Thyroid gland (tissue), 4 donors: ENCODE measurements at regions not wholly inside any gene's neighbourhood (a gene's known extent, or its start where the extent isn't known, plus 50 kb on each side); places are given as distances from the start of the nearest gene placed in this dataset.

Source experiments
- DNase-seq, 2 donors: peaks; one replicate each; pipeline ENCODE4 v3.0.0-alpha.2; 2019
- H3K27ac ChIP-seq, 3 donors: fragments of 200-600 bp; sonication (generic); 1 replicate in 2 of 3; 2 replicates in 1 of 3; pipeline ENCODE4 v1.5.1; 2016 to 2019; ENCODE audit warnings: mild to moderate bottlenecking in 1 of 3, moderate library complexity in 1 of 3
- H3K27me3 ChIP-seq: fragments of 200-600 bp; sonication (generic); one replicate; pipeline ENCODE4 v1.5.1; 2019
- H3K36me3 ChIP-seq, 2 donors: fragments of 200-600 bp; sonication (generic); one replicate each; pipeline ENCODE4 v1.5.1; 2016 to 2019
- H3K4me1 ChIP-seq, 2 donors: fragments of 200-600 bp; sonication (generic); one replicate each; pipeline ENCODE4 v1.5.1; 2017 to 2019
- H3K4me3 ChIP-seq, 3 donors: fragments of 200-600 bp; sonication (generic); replicated peaks in 1 of 3; 1 replicate in 2 of 3; 2 replicates in 1 of 3; pipeline ENCODE4 v1.5.1; 2016; ENCODE audit warnings: mild to moderate bottlenecking in 1 of 3
- H3K9me3 ChIP-seq: fragments of 200-600 bp; sonication (generic); one replicate; pipeline ENCODE4 v1.5.1; 2017
- POLR2A ChIP-seq, 2 donors: fragments of 450-650 bp; IDR thresholded peaks; one replicate each; pipeline ENCODE4 v1.6.1; 2017; ENCODE audit warnings: antibody characterized with exemption in 2 of 2, mild to moderate bottlenecking in 2 of 2, moderate library complexity in 1 of 2
- WGBS, 2 donors: methylation state at CpG; one replicate each; pipeline ENCODE4 v1.1.5; 2017; 5-methylcytosine and 5-hydroxymethylcytosine counted together
- intact Hi-C: fragments of 100-400 bp; cut with DNase I; formaldehyde crosslinking; loops from one replicate; pipeline ENCODE4 v1.15.1; 2023
- TF ChIP-seq, protein P1 (sequence below), 6 experiments: fragments of 200-600 bp in 3 of 6; fragments of 450-650 bp in 3 of 6; sonication (generic) in 3 of 6; IDR thresholded peaks; one replicate each; pipeline ENCODE4 v1.5.1; 2016 to 2019; ENCODE audit warnings: antibody characterized with exemption in 6 of 6, mild to moderate bottlenecking in 2 of 6, inconsistent platforms in 1 of 6, moderate library complexity in 1 of 6

DNA sequence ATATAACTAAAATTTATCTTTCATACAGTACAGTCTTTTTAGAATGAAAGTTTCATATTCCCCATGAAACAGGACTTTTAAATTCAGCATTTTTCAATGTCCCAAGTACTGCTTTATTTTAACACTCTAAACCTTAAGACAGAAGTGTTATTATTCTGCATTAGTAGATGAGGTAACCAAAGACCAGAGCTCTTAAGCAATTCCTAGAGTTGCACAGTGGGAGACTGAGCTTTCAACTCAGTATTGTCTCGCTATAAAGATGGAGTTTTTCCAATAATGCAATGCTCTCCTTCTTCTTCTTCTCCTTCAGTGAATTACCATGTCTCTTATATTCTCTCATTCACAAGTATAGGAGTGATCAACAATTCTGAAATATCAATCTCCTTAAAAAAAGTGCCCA, 479.7 kb downstream of the CETN3 start:
- 77 to 92% methylated on average over 1 of the region's 1 CpG for WGBS, 2 donors

DNA sequence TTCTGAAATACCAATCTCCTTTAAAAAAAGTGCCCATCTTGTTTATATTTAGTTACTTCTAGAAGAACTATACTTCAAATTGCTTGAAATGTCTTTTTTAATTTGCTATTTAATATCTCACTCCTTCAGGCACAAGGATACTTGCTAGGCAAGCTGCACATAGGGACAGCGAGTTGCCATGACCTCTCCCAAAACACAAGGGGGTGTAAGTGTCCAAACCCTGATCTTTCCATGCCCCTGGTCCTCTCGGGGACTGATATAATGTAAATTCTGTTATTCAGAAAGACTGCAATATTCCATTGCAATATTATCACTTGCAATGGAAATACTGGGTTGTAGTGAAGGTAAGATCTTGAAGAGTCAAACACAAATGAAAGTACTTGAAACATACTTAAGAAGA, 480.4 kb downstream of the CETN3 start:
- no peak for DNase-seq
- Histone ChIP-seq H3K36me3 (no peaks in the 10 kb centered on the region), H3K4me1 (no peaks in the 10 kb centered on the region), H3K4me3 (no peak overlapping the region), H3K27me3 (no peaks in the 10 kb centered on the region), H3K9me3 (no peaks in the 10 kb centered on the region), H3K27ac (no peak overlapping the region)
- intact Hi-C loops: no loop called here
- WGBS, 2 donors: 59 to 74% methylated on average over 2 of the region's 2 CpGs
- TF ChIP-seq, protein P1, sequence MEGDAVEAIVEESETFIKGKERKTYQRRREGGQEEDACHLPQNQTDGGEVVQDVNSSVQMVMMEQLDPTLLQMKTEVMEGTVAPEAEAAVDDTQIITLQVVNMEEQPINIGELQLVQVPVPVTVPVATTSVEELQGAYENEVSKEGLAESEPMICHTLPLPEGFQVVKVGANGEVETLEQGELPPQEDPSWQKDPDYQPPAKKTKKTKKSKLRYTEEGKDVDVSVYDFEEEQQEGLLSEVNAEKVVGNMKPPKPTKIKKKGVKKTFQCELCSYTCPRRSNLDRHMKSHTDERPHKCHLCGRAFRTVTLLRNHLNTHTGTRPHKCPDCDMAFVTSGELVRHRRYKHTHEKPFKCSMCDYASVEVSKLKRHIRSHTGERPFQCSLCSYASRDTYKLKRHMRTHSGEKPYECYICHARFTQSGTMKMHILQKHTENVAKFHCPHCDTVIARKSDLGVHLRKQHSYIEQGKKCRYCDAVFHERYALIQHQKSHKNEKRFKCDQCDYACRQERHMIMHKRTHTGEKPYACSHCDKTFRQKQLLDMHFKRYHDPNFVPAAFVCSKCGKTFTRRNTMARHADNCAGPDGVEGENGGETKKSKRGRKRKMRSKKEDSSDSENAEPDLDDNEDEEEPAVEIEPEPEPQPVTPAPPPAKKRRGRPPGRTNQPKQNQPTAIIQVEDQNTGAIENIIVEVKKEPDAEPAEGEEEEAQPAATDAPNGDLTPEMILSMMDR (IDR thresholded peaks at IDR 0.05): no peak
- no peak for TF ChIP-seq POLR2A (IDR thresholded peaks at IDR 0.05)

More for the DNA sequence above, 479.7 kb downstream of the CETN3 start:
- Histone ChIP-seq H3K4me1 (no peaks in the 10 kb centered on the region), H3K27ac (no peak overlapping the region), H3K27me3 (no peaks in the 10 kb centered on the region), H3K36me3 (no peaks in the 10 kb centered on the region), H3K9me3 (no peaks in the 10 kb centered on the region), H3K4me3 (no peak overlapping the region)
- no peak for TF ChIP-seq POLR2A (IDR thresholded peaks at IDR 0.05)
- TF ChIP-seq, protein P1 (IDR thresholded peaks at IDR 0.05): no peak
- DNase-seq: no peak
- intact Hi-C loops: no loop called here

DNA sequence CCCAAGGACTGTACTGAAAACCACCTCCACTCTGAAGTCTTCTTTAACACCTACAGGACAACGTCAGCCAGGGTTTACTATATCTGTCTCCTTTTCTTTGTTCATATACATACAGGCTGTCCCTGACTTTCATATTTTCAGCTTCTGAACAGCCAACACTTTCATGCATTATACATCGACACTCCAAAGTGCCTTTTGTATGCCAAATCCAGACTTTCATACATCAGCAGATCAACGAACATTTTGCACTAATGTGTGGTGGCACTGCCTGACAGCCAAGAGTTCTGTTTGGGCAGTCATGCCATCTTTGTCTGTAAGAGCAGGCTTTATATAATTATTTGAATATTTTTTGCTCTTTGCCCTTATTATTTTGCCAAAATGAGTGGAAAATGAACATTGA, 487.4 kb downstream of the CETN3 start:
- 90 to 94% methylated on average over 3 of the region's 3 CpGs for WGBS, 2 donors
- Histone ChIP-seq H3K27me3 (no peaks in the 10 kb centered on the region), H3K9me3 (no peaks in the 10 kb centered on the region), H3K27ac (no peak overlapping the region), H3K4me3 (no peak overlapping the region), H3K4me1 (no peaks in the 10 kb centered on the region), H3K36me3 (no peaks in the 10 kb centered on the region)
- TF ChIP-seq POLR2A (IDR thresholded peaks at IDR 0.05): no peak
- TF ChIP-seq, protein P1 (IDR thresholded peaks at IDR 0.05): no peak
- no peak for DNase-seq
- intact Hi-C loops: no loop called here

DNA sequence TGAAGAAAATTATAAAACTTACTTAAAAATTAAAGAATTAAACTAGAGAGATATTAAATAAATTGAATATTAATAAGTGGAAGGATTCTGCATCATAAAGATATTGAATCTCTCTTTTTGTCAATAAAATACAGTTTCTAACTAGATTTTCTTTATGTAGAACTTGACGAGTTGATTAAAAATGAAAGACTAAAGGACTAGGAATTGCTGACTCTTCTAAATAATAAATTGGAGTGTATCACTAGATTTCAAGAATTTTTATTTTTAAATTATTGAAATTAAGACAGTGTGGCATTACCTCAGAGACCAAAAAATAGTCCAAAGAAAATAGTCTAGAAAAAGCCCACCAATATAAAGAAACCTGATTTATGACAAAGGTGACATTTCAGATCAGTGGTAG, 492.4 kb downstream of the CETN3 start:
- intact Hi-C loops: no loop called here
- no peak for DNase-seq
- H3K9me3 ChIP-seq: no peaks in the 10 kb centered on the region

DNA sequence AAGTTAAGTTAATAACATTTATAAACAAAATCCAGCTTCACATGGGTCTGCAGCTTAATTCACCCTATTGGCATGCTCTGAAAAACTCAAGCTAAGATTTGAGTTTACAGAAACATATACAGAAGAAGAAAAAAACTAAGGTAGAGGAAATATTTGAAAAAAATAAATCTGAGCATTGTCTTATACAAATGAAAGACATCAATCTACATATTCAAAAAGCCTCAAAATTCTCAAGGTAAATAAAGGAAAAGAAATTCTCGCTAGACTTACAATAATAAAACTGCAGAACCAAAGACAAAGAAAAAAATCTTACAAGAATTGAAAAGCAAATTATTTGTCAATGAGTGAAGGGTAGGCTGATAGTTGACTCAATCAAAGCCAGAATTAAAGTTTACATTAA, 493.4 kb downstream of the CETN3 start:
- no peak overlapping the region for H3K4me3 ChIP-seq
- H3K9me3 ChIP-seq: no peaks in the 10 kb centered on the region
- no peaks in the 10 kb centered on the region for H3K36me3 ChIP-seq
- DNase-seq: no peak
- no peaks in the 10 kb centered on the region for H3K4me1 ChIP-seq
- WGBS, 2 donors: 93 to 95% methylated on average over 1 of the region's 1 CpG
- intact Hi-C loops: no loop called here
- H3K27ac ChIP-seq: no peak overlapping the region
- no peaks in the 10 kb centered on the region for H3K27me3 ChIP-seq
- TF ChIP-seq POLR2A (IDR thresholded peaks at IDR 0.05): no peak
- TF ChIP-seq, protein P1 (IDR thresholded peaks at IDR 0.05): no peak

More for the DNA sequence above, 492.4 kb downstream of the CETN3 start:
- TF ChIP-seq, protein P1 (IDR thresholded peaks at IDR 0.05): no peak
- no peak for TF ChIP-seq POLR2A (IDR thresholded peaks at IDR 0.05)
- no peaks in the 10 kb centered on the region for H3K36me3 ChIP-seq
- 97% methylated on average over 1 of the region's 1 CpG for WGBS, 2 donors
- H3K4me3 ChIP-seq: no peak overlapping the region
- H3K27me3 ChIP-seq: no peaks in the 10 kb centered on the region
- no peak overlapping the region for H3K27ac ChIP-seq
- no peaks in the 10 kb centered on the region for H3K4me1 ChIP-seq
